ENCODE measurements at regions not wholly inside any gene's neighbourhood (a gene's known extent, or its start where the extent isn't known, plus 50 kb on each side); places are given as distances from the start of the nearest gene placed in this dataset.
"Not testable (repeated sequence)": the region's sequence is repeated elsewhere in the genome, so short reads cannot be mapped to it uniquely, and the experiment has no call there.

DNA sequence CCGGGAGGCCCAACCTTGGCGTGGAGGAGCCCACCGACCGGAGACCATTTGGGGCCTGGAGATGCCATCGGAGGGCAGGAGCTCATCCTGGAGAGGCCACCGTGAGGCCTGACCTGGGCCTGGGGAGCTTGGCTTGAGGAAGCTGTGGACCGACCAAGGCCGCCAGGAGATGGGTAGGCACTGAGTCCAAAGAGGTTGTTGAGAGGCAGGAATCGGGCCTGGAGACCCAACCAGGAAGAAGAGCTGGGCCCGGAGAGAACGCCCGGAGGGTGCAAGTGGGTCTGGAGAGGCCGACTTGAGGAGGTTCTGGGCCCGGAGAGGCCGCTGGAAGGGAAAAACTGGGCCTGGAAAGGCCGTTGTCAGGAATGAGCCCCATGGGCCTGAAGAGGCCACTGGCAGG lies 313.8 kb downstream of the OR4F29 start:
- not testable (repeated sequence) for H2BK12ac ChIP-seq (ENCODE audit: low read length in 2 of 2); H3K27me3 ChIP-seq (ENCODE audit: control insufficient read depth in 1 of 2, insufficient read depth in 1 of 2, low read length in 2 of 2); H3K4me1 ChIP-seq (ENCODE audit: control insufficient read depth, insufficient read depth, low read depth, low read length); H2AK5ac ChIP-seq (ENCODE audit: low read length, severe bottlenecking); H4K91ac ChIP-seq (ENCODE audit: low read length); H3K4me3 ChIP-seq (ENCODE audit: insufficient read depth in 1 of 2, low read depth in 1 of 2, low read length in 2 of 2); H3K9ac ChIP-seq (ENCODE audit: low read length); DNase-seq; H3K27ac ChIP-seq (ENCODE audit: low read length, poor library complexity, severe bottlenecking); H2BK120ac ChIP-seq (ENCODE audit: low read depth, low read length); H2BK15ac ChIP-seq (ENCODE audit: low read depth, poor library complexity, severe bottlenecking); H3K14ac ChIP-seq (ENCODE audit: low read length in 2 of 2); H3K18ac ChIP-seq (ENCODE audit: low read depth in 1 of 2, low read length in 2 of 2); H3K9me3 ChIP-seq (ENCODE audit: control insufficient read depth, low read length); H3K36me3 ChIP-seq (ENCODE audit: control insufficient read depth in 1 of 2, insufficient read depth in 2 of 2, low read depth in 1 of 2, low read length in 2 of 2); H3K4ac ChIP-seq (ENCODE audit: low read depth in 1 of 2, low read length in 2 of 2); H2BK5ac ChIP-seq (ENCODE audit: low read depth, low read length, poor library complexity, severe bottlenecking); H3K79me1 ChIP-seq (replicated peaks; ENCODE audit: low read length, poor library complexity, severe bottlenecking); H3K23ac ChIP-seq (ENCODE audit: low read length in 2 of 2); H3K4me2 ChIP-seq (ENCODE audit: low read length, poor library complexity, severe bottlenecking); H2AFZ ChIP-seq (ENCODE audit: low read depth, low read length); H4K8ac ChIP-seq (ENCODE audit: low read length)
- WGBS: no CpG with 5 or more reads among the region's 16 CpGs

GRCh38 chr1:136344-136932 lies 315.0 kb downstream of the OR4F29 start:
- H3K4me1 ChIP-seq (ENCODE audit: control insufficient read depth, insufficient read depth, low read depth, low read length); DNase-seq; H2AK5ac ChIP-seq (ENCODE audit: low read length, severe bottlenecking); H3K18ac ChIP-seq (ENCODE audit: low read depth in 1 of 2, low read length in 2 of 2); H3K4me2 ChIP-seq (ENCODE audit: low read length, poor library complexity, severe bottlenecking); H3K4me3 ChIP-seq (ENCODE audit: insufficient read depth in 1 of 2, low read depth in 1 of 2, low read length in 2 of 2); H3K36me3 ChIP-seq (ENCODE audit: control insufficient read depth in 1 of 2, insufficient read depth in 2 of 2, low read depth in 1 of 2, low read length in 2 of 2); H2BK15ac ChIP-seq (ENCODE audit: low read depth, poor library complexity, severe bottlenecking); H2AFZ ChIP-seq (ENCODE audit: low read depth, low read length); H3K9me3 ChIP-seq (ENCODE audit: control insufficient read depth, low read length); H3K79me1 ChIP-seq (replicated peaks; ENCODE audit: low read length, poor library complexity, severe bottlenecking); H3K23ac ChIP-seq (ENCODE audit: low read length in 2 of 2); H3K4ac ChIP-seq (ENCODE audit: low read depth in 1 of 2, low read length in 2 of 2); H3K27me3 ChIP-seq (ENCODE audit: control insufficient read depth in 1 of 2, insufficient read depth in 1 of 2, low read length in 2 of 2); H4K91ac ChIP-seq (ENCODE audit: low read length); H3K27ac ChIP-seq (ENCODE audit: low read length, poor library complexity, severe bottlenecking); H4K8ac ChIP-seq (ENCODE audit: low read length); H3K14ac ChIP-seq (ENCODE audit: low read length in 2 of 2); H2BK5ac ChIP-seq (ENCODE audit: low read depth, low read length, poor library complexity, severe bottlenecking); H2BK120ac ChIP-seq (ENCODE audit: low read depth, low read length); H3K9ac ChIP-seq (ENCODE audit: low read length); H2BK12ac ChIP-seq (ENCODE audit: low read length in 2 of 2): not testable (repeated sequence)
- WGBS: 98% methylated on average over 17 of the region's 34 CpGs

DNA sequence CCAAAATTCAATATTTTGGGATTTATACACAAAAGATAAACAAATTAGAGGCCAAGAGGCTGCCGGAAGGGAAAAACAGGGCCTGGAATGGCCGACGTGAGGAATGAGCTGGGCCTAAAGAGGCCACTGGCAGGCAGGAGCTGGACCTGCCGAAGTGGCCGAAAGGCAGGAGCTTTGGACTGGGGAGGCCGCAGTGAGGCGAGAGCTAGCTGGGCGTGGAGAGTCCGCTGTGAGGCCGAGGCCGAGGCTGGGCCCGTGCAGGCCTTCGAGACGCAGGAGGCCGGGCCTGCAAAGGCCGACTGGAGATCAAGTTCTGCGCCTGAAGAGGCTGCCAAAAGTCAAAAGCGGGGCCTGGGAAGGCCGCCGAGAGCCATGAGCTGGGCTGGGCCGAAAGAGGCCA lies 316.5 kb downstream of the OR4F29 start:
- not testable (repeated sequence) for H3K9me3 ChIP-seq (ENCODE audit: control insufficient read depth, low read length); H3K79me1 ChIP-seq (replicated peaks; ENCODE audit: low read length, poor library complexity, severe bottlenecking); DNase-seq; H3K36me3 ChIP-seq (ENCODE audit: control insufficient read depth in 1 of 2, insufficient read depth in 2 of 2, low read depth in 1 of 2, low read length in 2 of 2); H4K8ac ChIP-seq (ENCODE audit: low read length); H3K4me2 ChIP-seq (ENCODE audit: low read length, poor library complexity, severe bottlenecking); H3K27ac ChIP-seq (ENCODE audit: low read length, poor library complexity, severe bottlenecking); H3K4ac ChIP-seq (ENCODE audit: low read depth in 1 of 2, low read length in 2 of 2); H2BK15ac ChIP-seq (ENCODE audit: low read depth, poor library complexity, severe bottlenecking); H2AFZ ChIP-seq (ENCODE audit: low read depth, low read length); H2AK5ac ChIP-seq (ENCODE audit: low read length, severe bottlenecking); H3K27me3 ChIP-seq (ENCODE audit: control insufficient read depth in 1 of 2, insufficient read depth in 1 of 2, low read length in 2 of 2); H2BK12ac ChIP-seq (ENCODE audit: low read length in 2 of 2); H3K14ac ChIP-seq (ENCODE audit: low read length in 2 of 2); H3K23ac ChIP-seq (ENCODE audit: low read length in 2 of 2); H3K4me1 ChIP-seq (ENCODE audit: control insufficient read depth, insufficient read depth, low read depth, low read length); H3K18ac ChIP-seq (ENCODE audit: low read depth in 1 of 2, low read length in 2 of 2); H3K4me3 ChIP-seq (ENCODE audit: insufficient read depth in 1 of 2, low read depth in 1 of 2, low read length in 2 of 2); H2BK120ac ChIP-seq (ENCODE audit: low read depth, low read length); H2BK5ac ChIP-seq (ENCODE audit: low read depth, low read length, poor library complexity, severe bottlenecking); H4K91ac ChIP-seq (ENCODE audit: low read length); H3K9ac ChIP-seq (ENCODE audit: low read length)
- WGBS: 94% methylated on average over 3 of the region's 21 CpGs

DNA sequence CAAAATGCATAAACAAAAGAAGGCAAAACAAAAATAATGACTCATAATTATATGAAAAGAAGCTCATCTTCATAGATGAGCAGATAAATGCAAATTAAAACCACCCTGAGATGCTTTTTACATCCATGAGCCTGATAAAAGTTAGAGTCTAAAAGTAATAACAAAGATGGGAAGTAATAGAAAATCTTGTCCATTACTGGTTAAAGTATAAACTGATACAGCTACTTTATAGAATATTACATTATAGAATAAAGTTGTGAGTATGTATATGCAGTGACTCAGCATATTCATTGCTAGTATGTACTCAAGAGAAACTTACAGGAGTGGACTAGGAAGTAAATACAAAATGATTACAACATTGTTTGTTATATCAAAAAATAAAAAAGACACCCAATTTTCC lies 333.0 kb downstream of the OR4F29 start:
- not testable (repeated sequence) for H3K14ac ChIP-seq (ENCODE audit: low read length in 2 of 2); H3K9ac ChIP-seq (ENCODE audit: low read length); H3K4me1 ChIP-seq (ENCODE audit: control insufficient read depth, insufficient read depth, low read depth, low read length); H3K18ac ChIP-seq (ENCODE audit: low read depth in 1 of 2, low read length in 2 of 2); H3K9me3 ChIP-seq (ENCODE audit: control insufficient read depth, low read length); H3K4me2 ChIP-seq (ENCODE audit: low read length, poor library complexity, severe bottlenecking); H3K4ac ChIP-seq (ENCODE audit: low read depth in 1 of 2, low read length in 2 of 2); H2AFZ ChIP-seq (ENCODE audit: low read depth, low read length); H4K8ac ChIP-seq (ENCODE audit: low read length); H3K27me3 ChIP-seq (ENCODE audit: control insufficient read depth in 1 of 2, insufficient read depth in 1 of 2, low read length in 2 of 2); H4K91ac ChIP-seq (ENCODE audit: low read length); H2BK120ac ChIP-seq (ENCODE audit: low read depth, low read length); DNase-seq; H3K4me3 ChIP-seq (ENCODE audit: insufficient read depth in 1 of 2, low read depth in 1 of 2, low read length in 2 of 2); H3K36me3 ChIP-seq (ENCODE audit: control insufficient read depth in 1 of 2, insufficient read depth in 2 of 2, low read depth in 1 of 2, low read length in 2 of 2); H2BK12ac ChIP-seq (ENCODE audit: low read length in 2 of 2); H3K23ac ChIP-seq (ENCODE audit: low read length in 2 of 2); H2AK5ac ChIP-seq (ENCODE audit: low read length, severe bottlenecking); H2BK5ac ChIP-seq (ENCODE audit: low read depth, low read length, poor library complexity, severe bottlenecking); H3K27ac ChIP-seq (ENCODE audit: low read length, poor library complexity, severe bottlenecking); H3K79me1 ChIP-seq (replicated peaks; ENCODE audit: low read length, poor library complexity, severe bottlenecking); H2BK15ac ChIP-seq (ENCODE audit: low read depth, poor library complexity, severe bottlenecking)

Measured in mesenchymal stem cell (in vitro differentiated cells and primary cell).